Esophagus squamous epithelium (tissue), 4 donors: ENCODE measurements at regions not wholly inside any gene's neighbourhood (a gene's known extent, or its start where the extent isn't known, plus 50 kb on each side); places are given as distances from the start of the nearest gene placed in this dataset.

Source experiments
- CTCF ChIP-seq, 6 experiments: fragments of 450-650 bp in 4 of 6; fragments of 200-600 bp in 2 of 6; sonication (generic) in 2 of 6; IDR thresholded peaks; one replicate each; pipeline ENCODE4 v1.5.1; 2016 to 2019; ENCODE audit warnings: antibody characterized with exemption in 6 of 6, mild to moderate bottlenecking in 4 of 6, moderate library complexity in 4 of 6
- POLR2A ChIP-seq, 4 donors: fragments of 450-650 bp; IDR thresholded peaks; one replicate each; pipeline ENCODE4 v1.6.1; 2017; ENCODE audit warnings: antibody characterized with exemption in 4 of 4, mild to moderate bottlenecking in 4 of 4, moderate library complexity in 3 of 4

GRCh38 chr1:191595170-191595569, 563.1 kb upstream of the RGS18 start:
- TF ChIP-seq CTCF (IDR thresholded peaks at IDR 0.05) (no peak), POLR2A (IDR thresholded peaks at IDR 0.05) (no peak)
